Sigmoid colon (tissue), 6 donors: ENCODE measurements at regions not wholly inside any gene's neighbourhood (a gene's known extent, or its start where the extent isn't known, plus 50 kb on each side); places are given as distances from the start of the nearest gene placed in this dataset.

Source experiments
- DNase-seq: peaks from one replicate; pipeline ENCODE4 v3.0.0-alpha.2; 2019
- H3K27ac ChIP-seq, 4 donors: fragments of 200-600 bp; sonication (generic); one replicate each; pipeline ENCODE4 v1.5.1; 2016 to 2019; ENCODE audit warnings: mild to moderate bottlenecking in 1 of 4
- H3K27me3 ChIP-seq, 3 donors: fragments of 200-600 bp; sonication (generic); one replicate each; pipeline ENCODE4 v1.5.1; 2019; ENCODE audit warnings: mild to moderate bottlenecking in 1 of 3
- H3K36me3 ChIP-seq, 4 donors: fragments of 200-600 bp; sonication (generic); one replicate each; pipeline ENCODE4 v1.5.1; 2016 to 2019
- H3K4me1 ChIP-seq, 4 donors: fragments of 200-600 bp; sonication (generic); one replicate each; pipeline ENCODE4 v1.5.1; 2017 to 2019
- H3K4me3 ChIP-seq, 4 donors: fragments of 200-600 bp; sonication (generic); one replicate each; pipeline ENCODE4 v1.5.1; 2017 to 2019; ENCODE audit warnings: mild to moderate bottlenecking in 2 of 4, moderate library complexity in 1 of 4
- H3K9me3 ChIP-seq, 4 donors: fragments of 200-600 bp in 3 of 4; sonication (generic) in 3 of 4; one replicate each; pipeline versions ENCODE4 v1.5.1 to v1.6.1; 2013 to 2019
- CTCF ChIP-seq, 4 experiments: fragments of 450-650 bp in 3 of 4; fragments of 200-600 bp in 1 of 4; IDR thresholded peaks; one replicate each; pipeline ENCODE4 v1.5.1; 2016 to 2019; ENCODE audit warnings: antibody characterized with exemption in 4 of 4, mild to moderate bottlenecking in 3 of 4, moderate library complexity in 2 of 4
- EP300 ChIP-seq, 4 donors: sonication (generic); formaldehyde crosslinking; IDR thresholded peaks; one replicate each; pipeline ENCODE4 v1.6.1; 2017; ENCODE audit warnings: antibody characterized with exemption in 4 of 4
- POLR2A ChIP-seq, 2 donors: fragments of 450-650 bp; IDR thresholded peaks; one replicate each; pipeline ENCODE4 v1.6.1; 2016; ENCODE audit warnings: antibody characterized with exemption in 2 of 2, mild to moderate bottlenecking in 2 of 2, moderate library complexity in 2 of 2
- POLR2AphosphoS5 ChIP-seq, 4 donors: sonication (generic); formaldehyde crosslinking; IDR thresholded peaks; one replicate each; pipeline ENCODE4 v1.6.1; 2017; ENCODE audit warnings: antibody characterized with exemption in 4 of 4
- WGBS, 2 donors: extraction: QIAGEN DNeasy Blood & Tissue Kit; methylation state at CpG; one replicate each; pipeline ENCODE4 v1.1.7; 2013; 5-methylcytosine and 5-hydroxymethylcytosine counted together
- intact Hi-C: fragments of 100-400 bp; cut with DNase I; formaldehyde crosslinking; loops from one replicate; pipeline ENCODE4 v1.15.1; 2023
- donor health status: healthy with polysubstance abuse.
- donor health status: healthy.

GRCh38 chr5:57349214-57349613 lies 133.4 kb downstream of the ACTBL2 start:
- no peaks in the 10 kb centered on the region for H3K36me3 ChIP-seq
- intact Hi-C loops: no loop called here
- no peak overlapping the region for H3K27ac ChIP-seq
- no peaks in the 10 kb centered on the region for H3K4me1 ChIP-seq
- no peak for DNase-seq
- no peaks in the 10 kb centered on the region for H3K27me3 ChIP-seq
- TF ChIP-seq CTCF (IDR thresholded peaks at IDR 0.05) (no peak), POLR2AphosphoS5 (IDR thresholded peaks at IDR 0.05) (no peak), POLR2A (IDR thresholded peaks at IDR 0.05) (no peak), EP300 (IDR thresholded peaks at IDR 0.05) (no peak)
- H3K9me3 ChIP-seq: no peaks in the 10 kb centered on the region
- no peak overlapping the region for H3K4me3 ChIP-seq
- WGBS, 2 donors: 67 to 89% methylated on average over 1 of the region's 1 CpG

DNA sequence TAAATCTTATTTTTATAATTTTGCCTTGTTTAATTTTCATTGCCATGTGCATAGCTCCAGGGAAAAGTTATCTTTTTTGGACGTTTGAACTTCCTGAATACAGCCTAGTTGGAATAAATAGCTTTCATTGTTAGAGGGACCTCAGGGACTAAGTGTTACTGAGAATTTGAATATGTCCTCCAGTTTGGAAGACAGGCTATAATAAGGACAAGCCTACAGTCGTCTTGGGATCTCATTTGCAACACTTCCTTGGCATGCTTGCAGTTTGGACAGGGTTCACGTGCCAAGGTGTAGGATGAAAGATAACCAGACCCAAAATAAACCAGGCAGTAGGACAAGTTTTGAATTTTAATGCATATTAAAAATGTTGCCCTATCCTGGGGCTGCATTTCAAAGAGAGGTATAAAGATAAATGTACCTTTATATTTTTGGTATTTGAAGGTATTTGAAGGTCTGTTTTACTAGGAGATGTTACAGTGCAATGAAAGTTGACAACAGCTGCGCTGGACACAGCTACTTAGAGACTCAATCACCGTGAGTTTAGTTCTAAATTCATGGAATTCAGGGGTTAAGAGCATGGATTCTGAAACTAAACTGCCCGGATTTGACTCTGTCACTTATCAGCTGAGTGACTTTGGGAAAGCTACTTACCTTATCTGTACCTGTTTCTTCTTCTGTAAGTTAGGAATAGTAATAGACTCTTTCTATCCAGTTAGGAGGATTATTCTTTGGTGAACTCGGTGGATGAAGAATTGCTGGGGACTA lies 134.1 kb downstream of the ACTBL2 start:
- H3K27ac ChIP-seq: no peak overlapping the region
- TF ChIP-seq POLR2AphosphoS5 (IDR thresholded peaks at IDR 0.05) (no peak), EP300 (IDR thresholded peaks at IDR 0.05) (no peak), POLR2A (IDR thresholded peaks at IDR 0.05) (no peak)
- whole genome bisulfite sequencing, 2 donors: 38 to 67% methylated on average over 7 of the region's 7 CpGs
- no peaks in the 10 kb centered on the region for H3K36me3 ChIP-seq
- no peaks in the 10 kb centered on the region for H3K9me3 ChIP-seq
- intact Hi-C loops: no loop called here
- H3K27me3 ChIP-seq: no peaks in the 10 kb centered on the region
- H3K4me1 ChIP-seq: no peaks in the 10 kb centered on the region
- H3K4me3 ChIP-seq: no peak overlapping the region
- no peak for DNase-seq

GRCh38 chr5:57346328-57346727 lies 136.3 kb downstream of the ACTBL2 start:
- no peaks in the 10 kb centered on the region for H3K27me3 ChIP-seq
- intact Hi-C loops: no loop called here
- WGBS, 2 donors: 69 to 88% methylated on average over 2 of the region's 2 CpGs
- H3K9me3 ChIP-seq: no peaks in the 10 kb centered on the region
- DNase-seq: no peak
- no peaks in the 10 kb centered on the region for H3K4me1 ChIP-seq
- H3K4me3 ChIP-seq: no peak overlapping the region
- TF ChIP-seq POLR2A (IDR thresholded peaks at IDR 0.05) (no peak), EP300 (IDR thresholded peaks at IDR 0.05) (no peak), POLR2AphosphoS5 (IDR thresholded peaks at IDR 0.05) (no peak), CTCF (IDR thresholded peaks at IDR 0.05) (no peak)
- H3K27ac ChIP-seq: no peak overlapping the region
- H3K36me3 ChIP-seq: no peaks in the 10 kb centered on the region

DNA sequence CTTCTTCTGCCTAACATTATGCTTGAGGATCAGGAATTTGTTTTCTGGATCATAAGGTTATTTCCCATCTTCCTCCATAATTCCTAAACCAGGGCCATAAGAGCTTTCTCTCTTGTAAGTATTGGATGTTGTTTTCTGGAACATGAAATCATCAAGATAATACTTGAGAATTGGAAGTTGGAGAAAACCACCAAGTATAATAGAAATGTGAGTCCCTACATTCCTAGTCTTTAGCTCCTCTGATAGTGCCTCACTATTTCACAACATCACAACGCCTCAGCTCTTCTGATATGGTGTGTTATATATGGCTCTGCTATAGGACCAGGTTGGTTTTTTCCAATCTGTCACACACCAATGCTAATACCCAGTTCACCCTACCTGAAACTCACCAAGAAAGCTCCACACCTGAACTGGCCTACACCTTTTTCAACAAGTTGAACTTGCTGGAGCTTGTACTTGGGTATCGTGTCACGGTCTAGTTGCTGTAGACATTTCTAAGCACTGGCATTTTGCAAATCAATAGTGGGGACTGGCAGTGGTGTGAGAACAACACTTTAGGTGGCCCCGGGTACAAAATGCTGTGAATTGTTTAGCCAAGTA lies 141.1 kb downstream of the ACTBL2 start:
- TF ChIP-seq POLR2A (IDR thresholded peaks at IDR 0.05) (no peak), EP300 (IDR thresholded peaks at IDR 0.05) (no peak), POLR2AphosphoS5 (IDR thresholded peaks at IDR 0.05) (no peak), CTCF (IDR thresholded peaks at IDR 0.05) (no peak)
- 85 to 91% methylated on average over 4 of the region's 4 CpGs for WGBS, 2 donors
- intact Hi-C loops: no loop called here

GRCh38 chr5:57340681-57341080 lies 141.9 kb downstream of the ACTBL2 start:
- H3K4me3 ChIP-seq: no peak overlapping the region
- DNase-seq: no peak
- intact Hi-C loops: no loop called here
- H3K4me1 ChIP-seq: no peaks in the 10 kb centered on the region
- H3K9me3 ChIP-seq: no peaks in the 10 kb centered on the region
- WGBS, 2 donors: 88 to 97% methylated on average over 1 of the region's 1 CpG
- no peak overlapping the region for H3K27ac ChIP-seq
- no peak for TF ChIP-seq CTCF (IDR thresholded peaks at IDR 0.05)
- no peak for TF ChIP-seq EP300 (IDR thresholded peaks at IDR 0.05)
- no peak for TF ChIP-seq POLR2AphosphoS5 (IDR thresholded peaks at IDR 0.05)
- no peak for TF ChIP-seq POLR2A (IDR thresholded peaks at IDR 0.05)
- no peaks in the 10 kb centered on the region for H3K27me3 ChIP-seq
- no peaks in the 10 kb centered on the region for H3K36me3 ChIP-seq

More for the DNA sequence above, 141.1 kb downstream of the ACTBL2 start:
- Histone ChIP-seq H3K9me3 (no peaks in the 10 kb centered on the region), H3K4me1 (no peaks in the 10 kb centered on the region), H3K36me3 (no peaks in the 10 kb centered on the region), H3K27me3 (no peaks in the 10 kb centered on the region), H3K27ac (no peak overlapping the region), H3K4me3 (no peak overlapping the region)
- DNase-seq: no peak
